ENCODE measurements at regions not wholly inside any gene's neighbourhood (a gene's known extent, or its start where the extent isn't known, plus 50 kb on each side); places are given as distances from the start of the nearest gene placed in this dataset.

DNA sequence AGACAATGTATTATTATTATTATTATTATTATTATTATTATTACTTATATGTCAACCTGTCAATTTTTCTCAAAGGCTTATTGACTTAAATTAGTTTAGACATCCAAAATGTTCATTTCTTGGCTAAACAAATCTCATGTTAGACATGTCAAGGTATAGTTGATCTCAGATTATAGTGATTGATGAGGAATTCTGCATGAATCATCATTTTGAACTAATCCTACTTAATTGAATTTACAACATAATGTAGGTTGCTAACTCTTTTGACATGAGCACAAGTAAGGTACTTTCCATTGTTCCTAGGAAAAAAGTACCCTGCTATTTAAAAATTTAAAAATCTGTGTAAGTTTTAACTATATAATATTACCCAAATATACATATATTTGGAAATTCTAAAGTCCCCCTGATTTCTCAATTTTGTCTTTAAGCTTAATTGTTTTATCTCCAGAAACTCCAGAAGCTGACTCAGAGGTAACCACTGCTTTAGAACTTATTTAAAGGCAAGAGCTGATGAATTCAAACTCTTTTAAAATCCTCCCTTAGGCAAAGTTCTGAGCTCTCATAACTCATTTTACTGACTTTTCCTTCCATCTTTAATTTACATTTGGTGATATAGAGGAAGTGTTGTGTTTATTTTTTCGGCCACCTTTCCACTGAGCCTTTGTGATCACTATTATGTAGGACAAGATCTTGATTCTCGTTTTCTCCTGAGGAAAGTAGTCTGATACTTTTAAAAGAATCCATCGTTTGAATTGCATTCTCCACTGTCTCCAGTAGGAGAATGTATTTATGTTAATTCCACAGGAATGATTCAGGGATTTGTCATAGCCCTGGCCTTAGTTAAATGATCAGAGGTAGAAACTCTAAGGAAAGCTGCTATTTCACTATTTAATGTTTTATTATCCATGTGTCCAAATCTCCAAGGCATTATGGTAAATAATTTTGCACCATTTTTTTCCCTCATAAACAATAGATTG lies 1304.5 kb downstream of the AACS start:
- H3K27ac ChIP-seq (ENCODE audit: low read depth in 2 of 2, low read length in 2 of 2): no peak overlapping the region
- no peaks in the 10 kb centered on the region for H3K9me3 ChIP-seq (ENCODE audit: control insufficient read depth in 2 of 3, insufficient read depth in 1 of 3, low read length in 3 of 3)
- no peak overlapping the region for H3K4me3 ChIP-seq (ENCODE audit: low read length in 3 of 3)
- TF ChIP-seq, protein P1, sequence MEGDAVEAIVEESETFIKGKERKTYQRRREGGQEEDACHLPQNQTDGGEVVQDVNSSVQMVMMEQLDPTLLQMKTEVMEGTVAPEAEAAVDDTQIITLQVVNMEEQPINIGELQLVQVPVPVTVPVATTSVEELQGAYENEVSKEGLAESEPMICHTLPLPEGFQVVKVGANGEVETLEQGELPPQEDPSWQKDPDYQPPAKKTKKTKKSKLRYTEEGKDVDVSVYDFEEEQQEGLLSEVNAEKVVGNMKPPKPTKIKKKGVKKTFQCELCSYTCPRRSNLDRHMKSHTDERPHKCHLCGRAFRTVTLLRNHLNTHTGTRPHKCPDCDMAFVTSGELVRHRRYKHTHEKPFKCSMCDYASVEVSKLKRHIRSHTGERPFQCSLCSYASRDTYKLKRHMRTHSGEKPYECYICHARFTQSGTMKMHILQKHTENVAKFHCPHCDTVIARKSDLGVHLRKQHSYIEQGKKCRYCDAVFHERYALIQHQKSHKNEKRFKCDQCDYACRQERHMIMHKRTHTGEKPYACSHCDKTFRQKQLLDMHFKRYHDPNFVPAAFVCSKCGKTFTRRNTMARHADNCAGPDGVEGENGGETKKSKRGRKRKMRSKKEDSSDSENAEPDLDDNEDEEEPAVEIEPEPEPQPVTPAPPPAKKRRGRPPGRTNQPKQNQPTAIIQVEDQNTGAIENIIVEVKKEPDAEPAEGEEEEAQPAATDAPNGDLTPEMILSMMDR (IDR thresholded peaks at IDR 0.05; ENCODE audit: borderline replicate concordance, extremely low read depth, insufficient read depth): no peak
- DNase-seq: no peak
- no peaks in the 10 kb centered on the region for H3K4me1 ChIP-seq (ENCODE audit: control insufficient read depth in 2 of 3, insufficient read depth in 2 of 3, low read depth in 1 of 3, low read length in 3 of 3)
- FAIRE-seq: no peak
- H3K9ac ChIP-seq (ENCODE audit: low read length in 3 of 3): no peak overlapping the region
- H3K36me3 ChIP-seq (ENCODE audit: control insufficient read depth in 2 of 3, insufficient read depth in 3 of 3, low read length in 3 of 3): no peaks in the 10 kb centered on the region
- intact Hi-C loops (cut with DNase I): no loop called here
- H3K27me3 ChIP-seq (ENCODE audit: control insufficient read depth, insufficient read depth, low read length): no peaks in the 10 kb centered on the region

DNA sequence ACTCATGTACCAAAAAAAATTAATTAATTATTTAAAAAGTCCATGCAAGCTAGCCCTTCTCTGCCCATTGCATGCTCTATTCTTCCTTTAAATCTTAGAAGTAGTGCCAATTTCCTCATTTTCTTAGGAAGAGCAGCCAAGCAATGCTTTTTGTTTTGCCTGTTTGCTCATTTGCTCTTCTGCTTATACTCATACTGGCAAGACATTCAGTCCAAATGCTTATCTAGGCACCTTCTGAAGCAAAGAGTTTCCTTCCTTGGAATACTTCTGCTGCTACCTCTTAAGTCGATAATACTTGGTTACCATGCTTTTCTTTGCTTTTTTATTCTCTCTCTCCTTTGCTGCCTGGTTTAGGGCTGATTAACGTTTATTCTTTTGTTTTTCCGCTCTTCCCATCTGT lies 1318.3 kb downstream of the AACS start:
- FAIRE-seq (no peak), DNase-seq (no peak)
- intact Hi-C loops (cut with DNase I): no loop called here
- Histone ChIP-seq H3K27me3 (ENCODE audit: control insufficient read depth, insufficient read depth, low read length) (no peaks in the 10 kb centered on the region), H3K4me3 (ENCODE audit: low read length in 3 of 3) (no peak overlapping the region), H3K36me3 (ENCODE audit: control insufficient read depth in 2 of 3, insufficient read depth in 3 of 3, low read length in 3 of 3) (no peaks in the 10 kb centered on the region), H3K27ac (ENCODE audit: low read depth in 2 of 2, low read length in 2 of 2) (no peak overlapping the region), H3K4me1 (ENCODE audit: control insufficient read depth in 2 of 3, insufficient read depth in 2 of 3, low read depth in 1 of 3, low read length in 3 of 3) (no peaks in the 10 kb centered on the region), H3K9me3 (ENCODE audit: control insufficient read depth in 2 of 3, insufficient read depth in 1 of 3, low read length in 3 of 3) (no peaks in the 10 kb centered on the region), H3K9ac (ENCODE audit: low read length in 3 of 3) (no peak overlapping the region)
- TF ChIP-seq, protein P1 (IDR thresholded peaks at IDR 0.05; ENCODE audit: borderline replicate concordance, extremely low read depth, insufficient read depth): no peak

GRCh38 chr12:126384026-126384564 lies 1318.9 kb downstream of the AACS start:
- Histone ChIP-seq H3K27ac (ENCODE audit: low read depth in 2 of 2, low read length in 2 of 2) (no peak overlapping the region), H3K4me3 (ENCODE audit: low read length in 3 of 3) (no peak overlapping the region), H3K36me3 (ENCODE audit: control insufficient read depth in 2 of 3, insufficient read depth in 3 of 3, low read length in 3 of 3) (no peaks in the 10 kb centered on the region), H3K4me1 (ENCODE audit: control insufficient read depth in 2 of 3, insufficient read depth in 2 of 3, low read depth in 1 of 3, low read length in 3 of 3) (no peaks in the 10 kb centered on the region), H3K9ac (ENCODE audit: low read length in 3 of 3) (no peak overlapping the region), H3K9me3 (ENCODE audit: control insufficient read depth in 2 of 3, insufficient read depth in 1 of 3, low read length in 3 of 3) (no peaks in the 10 kb centered on the region), H3K27me3 (ENCODE audit: control insufficient read depth, insufficient read depth, low read length) (no peaks in the 10 kb centered on the region)
- intact Hi-C loops (cut with DNase I): no loop called here
- DNase-seq (peak in 2 of 5 donors; percentile 8 to 12), FAIRE-seq (no peak)
- TF ChIP-seq, protein P1 (IDR thresholded peaks at IDR 0.05; ENCODE audit: borderline replicate concordance, extremely low read depth, insufficient read depth): no peak
